HG03520 (cell line): ENCODE measurements at regions not wholly inside any gene's neighbourhood (a gene's known extent, or its start where the extent isn't known, plus 50 kb on each side); places are given as distances from the start of the nearest gene placed in this dataset.

Source experiments
- ATAC-seq: cut with Tn5 transposase; IDR thresholded peaks from one replicate; pipeline ENCODE4 v1.9.1; 2021; ENCODE audit warnings: mild to moderate bottlenecking, moderate library complexity; ENCODE audit not compliant: unreplicated experiment

DNA sequence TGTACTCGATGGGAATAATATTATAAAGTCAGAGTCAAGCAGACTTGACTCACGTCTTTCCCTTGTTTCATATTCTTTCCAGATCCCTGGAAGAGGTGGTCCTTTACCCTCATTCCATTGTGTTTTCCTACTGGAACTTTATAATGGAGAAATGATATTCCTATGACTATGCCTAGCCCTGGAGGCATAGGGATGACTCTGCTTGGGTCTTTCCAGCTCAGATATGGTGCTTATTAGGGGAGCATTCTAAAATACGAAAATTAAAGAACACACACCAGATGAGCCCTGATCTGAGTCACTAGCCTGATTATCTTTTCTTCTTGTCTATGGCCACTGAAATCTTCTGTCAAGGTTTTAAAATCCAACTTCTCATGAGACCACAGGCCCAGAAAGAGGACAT is 231.4 kb downstream of the ANKRD50 start:
- no peak for ATAC-seq

GRCh38 chr4:124483048-124483906 is 229.3 kb downstream of the ANKRD50 start:
- no peak for ATAC-seq

DNA sequence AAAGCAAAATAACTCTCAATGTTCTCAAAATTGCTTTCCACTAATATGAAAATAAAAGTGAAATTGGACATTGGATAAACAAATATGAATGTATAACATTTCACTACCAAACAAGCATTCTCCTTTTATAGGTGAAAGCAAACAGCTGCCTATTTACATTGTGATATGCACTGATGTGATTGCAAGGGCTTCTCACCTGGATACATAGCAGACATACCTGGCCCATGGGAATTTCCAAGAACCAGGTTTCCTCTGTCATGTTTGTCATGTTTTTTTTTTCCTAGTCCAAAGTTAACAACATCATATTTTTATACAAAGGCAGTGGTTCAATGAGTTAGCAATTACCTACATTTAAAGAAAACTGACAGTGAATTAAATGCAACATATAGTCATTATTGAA is 228.5 kb downstream of the ANKRD50 start:
- ATAC-seq, result no peak

GRCh38 chr4:124484940-124485339 is 227.6 kb downstream of the ANKRD50 start:
- no peak for ATAC-seq

- no peak for ATAC-seq
Measured at GRCh38 chr4:124486423-124486822, 226.1 kb downstream of the ANKRD50 start.

DNA sequence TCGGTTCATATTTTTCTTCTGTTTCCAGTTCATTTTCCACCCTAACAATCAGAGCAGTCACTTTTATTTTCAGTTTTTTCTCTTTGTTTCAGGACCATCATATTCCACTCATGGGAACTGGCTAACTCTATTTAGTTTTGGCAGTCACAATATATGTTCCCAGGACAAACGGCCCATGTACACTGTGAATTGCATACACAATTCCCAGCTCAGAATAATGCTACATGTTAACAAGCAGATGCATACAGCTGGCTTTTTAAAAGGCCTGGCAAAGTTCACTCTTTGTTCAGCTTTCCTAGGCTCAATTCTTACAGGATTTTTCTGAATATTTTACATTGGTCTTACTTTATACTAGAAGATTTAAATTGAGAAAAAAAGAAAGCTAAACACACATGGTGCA is 224.9 kb downstream of the ANKRD50 start:
- ATAC-seq, result no peak

- no peak for ATAC-seq
Measured at GRCh38 chr4:124491361-124492145, 221.0 kb downstream of the ANKRD50 start.

DNA sequence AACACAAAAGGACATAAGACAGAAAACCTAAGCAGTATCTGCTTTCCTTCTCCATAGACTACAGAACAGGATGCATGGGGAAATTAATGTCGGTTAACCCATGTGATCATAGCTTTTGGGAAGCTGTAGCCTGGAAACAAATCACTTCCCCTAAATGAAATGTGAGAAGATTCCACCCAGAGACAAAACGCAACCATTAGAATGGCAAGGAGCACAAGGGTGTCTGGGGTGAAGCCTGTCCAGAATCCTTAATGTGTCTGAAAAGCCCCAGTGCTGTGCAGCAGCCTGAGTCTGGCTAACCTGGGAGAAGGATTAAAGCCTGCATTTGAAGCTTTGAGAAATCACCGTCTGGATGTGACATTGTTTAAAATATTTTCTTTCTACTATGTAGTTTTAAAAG is 213.3 kb downstream of the ANKRD50 start:
- ATAC-seq, result no peak

- ATAC-seq, result no peak
Measured at GRCh38 chr4:124501576-124501975, 211.0 kb downstream of the ANKRD50 start.

- ATAC-seq, result no peak
Measured at GRCh38 chr4:124504431-124504830, 208.1 kb downstream of the ANKRD50 start.

GRCh38 chr4:124505211-124505610 is 207.3 kb downstream of the ANKRD50 start:
- ATAC-seq, result no peak

- ATAC-seq, result no peak
Measured at GRCh38 chr4:124509151-124509550, 203.4 kb downstream of the ANKRD50 start.

- ATAC-seq, result no peak
Measured at GRCh38 chr4:124514588-124514987, 197.9 kb downstream of the ANKRD50 start.

GRCh38 chr4:124515591-124515990 is 196.9 kb downstream of the ANKRD50 start:
- no peak for ATAC-seq

- ATAC-seq, result no peak
Measured at GRCh38 chr4:124519196-124519595, 193.3 kb downstream of the ANKRD50 start.

DNA sequence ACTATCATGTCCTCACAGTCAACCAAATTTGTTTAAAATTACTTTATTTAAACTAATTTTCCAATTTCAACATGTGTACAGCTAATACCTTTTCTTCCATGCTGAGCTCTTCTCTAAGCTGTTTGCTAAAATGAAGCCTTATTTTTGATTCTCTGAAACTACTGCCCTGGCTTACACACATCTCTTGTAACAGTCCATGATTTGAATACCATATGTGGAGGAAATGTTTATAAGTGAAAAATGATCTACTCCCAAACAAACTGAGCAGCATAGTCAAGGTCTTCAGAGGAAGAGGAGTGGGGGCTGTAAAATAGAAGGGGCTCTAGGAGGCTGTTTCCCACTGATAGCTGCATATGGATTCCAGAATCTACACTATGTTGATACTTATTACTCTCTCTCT is 188.7 kb downstream of the ANKRD50 start:
- no peak for ATAC-seq

DNA sequence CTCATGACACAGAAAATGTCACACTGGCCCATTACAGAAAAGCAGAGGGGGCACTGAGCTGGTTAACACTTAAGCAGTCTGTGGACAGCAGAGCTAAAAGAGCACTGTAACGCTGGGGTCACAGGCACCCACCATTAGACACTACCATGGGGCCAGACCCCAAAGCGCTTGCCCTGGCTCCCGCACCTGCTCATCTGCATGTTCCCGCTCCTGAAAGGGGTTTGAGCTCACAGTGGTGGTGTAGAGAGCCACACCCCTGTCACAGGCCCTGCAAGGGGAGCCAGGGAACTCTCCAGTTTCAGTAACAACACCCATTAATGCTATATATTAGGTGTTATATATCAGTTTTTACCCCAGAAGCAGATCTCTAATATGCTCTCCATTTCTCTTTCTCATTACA is 187.0 kb downstream of the ANKRD50 start:
- no peak for ATAC-seq

DNA sequence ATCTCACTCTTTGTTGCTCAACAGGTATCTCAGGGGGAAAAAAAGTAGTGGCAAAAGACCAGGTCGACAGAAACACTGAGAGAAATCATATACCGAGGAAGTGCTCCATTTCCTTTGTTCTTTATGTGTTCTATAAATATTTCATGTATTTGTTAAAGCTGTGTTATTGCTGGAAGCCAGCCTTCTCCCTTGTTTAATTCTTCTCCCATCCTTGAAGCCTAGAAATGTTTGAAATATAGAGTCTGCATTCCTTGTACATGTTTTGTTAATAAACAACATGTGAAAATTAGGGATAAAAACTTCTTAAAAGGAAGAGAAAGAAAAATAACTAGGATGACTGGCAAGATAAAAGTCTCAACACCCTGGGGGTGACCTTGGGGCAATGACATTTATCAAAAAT is 186.2 kb downstream of the ANKRD50 start:
- ATAC-seq, result no peak

GRCh38 chr4:124526769-124527168 is 185.8 kb downstream of the ANKRD50 start:
- ATAC-seq, result no peak

- ATAC-seq, result no peak
Measured at GRCh38 chr4:124527364-124527763, 185.2 kb downstream of the ANKRD50 start.

- ATAC-seq, result no peak
Measured at GRCh38 chr4:124529131-124529530, 183.4 kb downstream of the ANKRD50 start.

- no peak for ATAC-seq
Measured at GRCh38 chr4:124530464-124531077, 182.0 kb downstream of the ANKRD50 start.
